Naive B cell (primary cell): ENCODE measurements at regions not wholly inside any gene's neighbourhood (a gene's known extent, or its start where the extent isn't known, plus 50 kb on each side); places are given as distances from the start of the nearest gene placed in this dataset.

Experiments used
- ATAC-seq, 2 donors: fragments of 150-1000 bp; cut with Tn5 transposase; 2 replicates each; pipeline ENCODE4 v1.10.0; 2021; ENCODE audit warnings: low read depth in 2 of 2, mild to moderate bottlenecking in 2 of 2, moderate library complexity in 2 of 2
- DNase-seq: peaks from one replicate; pipeline ENCODE4 v3.0.0; 2022
- H3K27ac Mint-ChIP-seq, 6 donors: one replicate each; pipeline ENCODE4 v1.8.0; 2020 to 2022; ENCODE audit warnings: mild to moderate bottlenecking in 6 of 6, mixed read lengths in 6 of 6, moderate library complexity in 5 of 6, inconsistent platforms in 2 of 6
- H3K27me3 Mint-ChIP-seq, 3 donors: one replicate each; pipeline ENCODE4 v1.8.0; 2021 to 2022; ENCODE audit warnings: mixed read lengths in 3 of 3, mild to moderate bottlenecking in 1 of 3
- H3K36me3 Mint-ChIP-seq, 2 donors: one replicate each; pipeline ENCODE4 v1.8.0; 2020 to 2022; ENCODE audit warnings: mixed read lengths in 2 of 2, inconsistent platforms in 1 of 2, mild to moderate bottlenecking in 1 of 2
- H3K4me1 Mint-ChIP-seq, 3 donors: one replicate each; pipeline ENCODE4 v1.8.0; 2020 to 2022; ENCODE audit warnings: mixed read lengths in 3 of 3, inconsistent platforms in 1 of 3, mild to moderate bottlenecking in 1 of 3, moderate library complexity in 1 of 3
- H3K4me3 Mint-ChIP-seq, 8 donors: one replicate each; pipeline ENCODE4 v1.8.0; 2020 to 2022; ENCODE audit warnings: mild to moderate bottlenecking in 8 of 8, mixed read lengths in 8 of 8, moderate library complexity in 8 of 8, inconsistent platforms in 2 of 8
- H3K9me3 Mint-ChIP-seq, 7 donors: one replicate each; pipeline ENCODE4 v1.8.0; 2020 to 2022; ENCODE audit warnings: mixed read lengths in 7 of 7, mild to moderate bottlenecking in 5 of 7, inconsistent platforms in 2 of 7, moderate library complexity in 1 of 7

- H3K27ac Mint-ChIP-seq: no peak overlapping the region
- peaks cover 0 to 3% (median 0%) of the 10 kb centered on the region in 7 donors for H3K9me3 Mint-ChIP-seq
- DNase-seq (no peak), ATAC-seq (no peak)
- H3K36me3 Mint-ChIP-seq: peaks cover 0 to 5% of the 10 kb centered on the region in 2 donors
- H3K4me1 Mint-ChIP-seq: peaks cover 0 to 7% (median 0%) of the 10 kb centered on the region in 3 donors
- H3K27me3 Mint-ChIP-seq: no peaks in the 10 kb centered on the region
- no peak overlapping the region for H3K4me3 Mint-ChIP-seq
These were observed 158.4 kb upstream of the SESN3 start for GRCh38 chr11:95389427-95389826.

DNA sequence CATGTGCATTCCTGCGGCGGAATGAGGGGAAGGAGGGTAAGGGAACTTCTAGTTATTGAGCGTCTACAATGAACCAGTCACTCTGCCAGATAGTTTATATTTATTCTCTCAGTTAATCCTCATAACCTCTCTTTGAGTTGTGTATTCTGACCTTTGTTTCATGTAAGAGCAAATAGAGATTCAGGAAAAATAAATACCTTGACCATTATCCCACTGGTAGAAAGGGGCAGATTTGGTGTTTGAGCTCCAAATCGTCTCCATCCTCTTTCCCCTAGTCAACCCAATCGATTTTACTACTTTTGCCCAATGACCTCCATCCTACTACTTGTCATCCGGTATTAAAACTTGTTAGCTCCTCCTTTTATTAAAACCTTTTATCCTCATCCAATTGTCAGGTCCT lies 157.1 kb upstream of the SESN3 start:
- Mint-ChIP-seq H3K36me3 (peaks cover 0 to 5% of the 10 kb centered on the region in 2 donors), H3K27ac (no peak overlapping the region), H3K9me3 (peaks cover 0 to 3% (median 0%) of the 10 kb centered on the region in 7 donors), H3K4me3 (no peak overlapping the region), H3K4me1 (peaks cover 0 to 7% (median 0%) of the 10 kb centered on the region in 3 donors), H3K27me3 (no peaks in the 10 kb centered on the region)
- DNase-seq (no peak), ATAC-seq (no peak)

DNA sequence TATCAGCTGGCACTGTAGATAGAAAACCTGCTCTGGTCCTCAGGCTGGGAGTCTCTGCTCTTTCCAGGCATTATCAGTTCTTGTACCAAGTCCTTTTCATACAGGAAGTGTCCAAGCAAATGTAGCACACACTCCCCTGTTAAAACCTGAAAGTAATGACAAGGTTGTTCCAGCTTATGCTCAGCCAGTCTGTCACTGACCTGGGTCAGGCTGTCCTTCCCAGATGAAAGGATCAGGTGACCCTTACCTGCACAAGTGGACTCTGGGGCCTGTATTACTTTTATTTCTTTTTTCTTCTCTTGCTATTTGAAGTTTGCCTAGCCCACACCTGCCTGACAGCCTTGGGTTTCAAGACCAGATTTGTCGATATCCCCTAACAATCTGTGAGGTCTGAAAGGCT lies 156.3 kb upstream of the SESN3 start:
- ATAC-seq: no peak

GRCh38 chr11:95385577-95385976 lies 154.6 kb upstream of the SESN3 start:
- H3K36me3 Mint-ChIP-seq: peaks cover 0 to 5% of the 10 kb centered on the region in 2 donors

More for the DNA sequence above, 156.3 kb upstream of the SESN3 start:
- Mint-ChIP-seq H3K27me3 (no peaks in the 10 kb centered on the region), H3K4me3 (no peak overlapping the region), H3K27ac (peak overlapping the region in 1 of 6 donors; percentile 13), H3K4me1 (peaks cover 0 to 7% (median 0%) of the 10 kb centered on the region in 3 donors), H3K36me3 (peaks cover 0 to 5% of the 10 kb centered on the region in 2 donors), H3K9me3 (peaks cover 0 to 3% (median 0%) of the 10 kb centered on the region in 7 donors)
- DNase-seq: no peak

GRCh38 chr11:95379479-95379878 lies 148.5 kb upstream of the SESN3 start:
- no peaks in the 10 kb centered on the region for H3K36me3 Mint-ChIP-seq
- ATAC-seq: no peak

More at GRCh38 chr11:95385577-95385976, 154.6 kb upstream of the SESN3 start:
- peaks cover 0 to 3% (median 0%) of the 10 kb centered on the region in 7 donors for H3K9me3 Mint-ChIP-seq
- peak overlapping the region in 1 of 6 donors; percentile 21 for H3K27ac Mint-ChIP-seq
- H3K27me3 Mint-ChIP-seq: no peaks in the 10 kb centered on the region
- DNase-seq (no peak), ATAC-seq (no peak)
- H3K4me1 Mint-ChIP-seq: peaks cover 0 to 7% (median 0%) of the 10 kb centered on the region in 3 donors
- no peak overlapping the region for H3K4me3 Mint-ChIP-seq

DNA sequence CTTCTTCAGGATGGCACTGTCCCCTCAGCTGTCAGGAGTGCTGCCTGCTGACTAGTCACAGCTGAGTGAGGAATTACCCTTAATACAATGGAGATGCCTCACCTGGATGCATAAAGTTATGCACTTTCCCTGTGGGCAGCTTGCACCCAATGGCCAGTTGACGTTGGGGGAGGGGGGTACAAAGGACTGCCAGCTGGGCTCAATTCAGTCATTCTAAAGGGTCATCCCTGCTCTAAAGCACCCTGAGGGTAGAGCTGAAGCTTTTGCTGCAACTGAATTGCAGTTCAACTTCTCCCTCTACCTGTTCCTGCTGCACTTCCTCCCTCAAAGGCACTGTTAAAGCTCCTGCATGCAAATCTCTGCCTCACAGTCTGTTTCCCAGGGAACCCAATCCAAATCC lies 147.8 kb upstream of the SESN3 start:
- DNase-seq: no peak
- ATAC-seq: no peak
- Mint-ChIP-seq H3K9me3 (no peaks in the 10 kb centered on the region), H3K4me3 (no peak overlapping the region), H3K27me3 (peaks cover 0 to 17% (median 4%) of the 10 kb centered on the region in 3 donors), H3K36me3 (no peaks in the 10 kb centered on the region), H3K4me1 (peaks cover 0 to 6% (median 0%) of the 10 kb centered on the region in 3 donors), H3K27ac (peak overlapping the region in 1 of 6 donors; percentile 48)

More at GRCh38 chr11:95379479-95379878, 148.5 kb upstream of the SESN3 start:
- Mint-ChIP-seq H3K4me3 (no peak overlapping the region), H3K4me1 (peaks cover 0 to 6% (median 0%) of the 10 kb centered on the region in 3 donors), H3K27me3 (peaks cover 0 to 17% (median 0%) of the 10 kb centered on the region in 3 donors), H3K27ac (no peak overlapping the region), H3K9me3 (no peaks in the 10 kb centered on the region)
- DNase-seq: no peak

DNA sequence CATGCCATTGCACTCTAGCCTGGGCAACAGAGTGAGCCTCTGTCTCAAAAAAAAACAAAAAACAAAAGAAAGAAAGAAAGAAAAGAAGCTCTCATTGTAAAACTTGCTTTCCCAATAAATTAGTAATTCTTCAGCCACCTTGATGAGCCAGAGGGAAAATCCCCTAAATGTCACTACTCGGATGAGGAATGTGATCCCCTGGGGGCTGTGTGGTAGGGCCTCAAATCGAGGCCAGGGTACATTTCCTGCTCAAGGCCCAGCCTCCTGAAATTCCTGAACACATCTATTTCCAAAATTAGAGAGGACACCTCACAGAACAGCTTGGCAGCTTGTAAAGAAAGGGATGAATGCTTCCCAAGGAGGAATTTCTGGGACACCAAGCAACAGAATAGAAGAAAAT lies 147.1 kb upstream of the SESN3 start:
- peak overlapping the region in 1 of 8 donors; percentile 47 for H3K4me3 Mint-ChIP-seq
- peaks cover 3 to 17% (median 5%) of the 10 kb centered on the region in 3 donors for H3K27me3 Mint-ChIP-seq
- no peaks in the 10 kb centered on the region for H3K36me3 Mint-ChIP-seq
- H3K9me3 Mint-ChIP-seq: no peaks in the 10 kb centered on the region
- H3K27ac Mint-ChIP-seq: no peak overlapping the region
- H3K4me1 Mint-ChIP-seq: peaks cover 0 to 6% (median 0%) of the 10 kb centered on the region in 3 donors
- DNase-seq (no peak), ATAC-seq (no peak)

GRCh38 chr11:95375886-95376285 lies 144.9 kb upstream of the SESN3 start:
- H3K4me1 Mint-ChIP-seq: peaks cover 5 to 18% (median 10%) of the 10 kb centered on the region in 3 donors
- H3K36me3 Mint-ChIP-seq: no peaks in the 10 kb centered on the region
- no peak for DNase-seq
- no peak overlapping the region for H3K27ac Mint-ChIP-seq
- no peak for ATAC-seq
- no peaks in the 10 kb centered on the region for H3K9me3 Mint-ChIP-seq
- peaks cover 4 to 17% (median 5%) of the 10 kb centered on the region in 3 donors for H3K27me3 Mint-ChIP-seq
- no peak overlapping the region for H3K4me3 Mint-ChIP-seq

GRCh38 chr11:95375451-95375850 lies 144.4 kb upstream of the SESN3 start:
- no peak overlapping the region for H3K4me3 Mint-ChIP-seq
- H3K27me3 Mint-ChIP-seq: peaks cover 4 to 17% (median 5%) of the 10 kb centered on the region in 3 donors
- no peaks in the 10 kb centered on the region for H3K9me3 Mint-ChIP-seq
- DNase-seq (no peak), ATAC-seq (no peak)
- H3K36me3 Mint-ChIP-seq: no peaks in the 10 kb centered on the region
- peaks cover 5 to 18% (median 10%) of the 10 kb centered on the region in 3 donors for H3K4me1 Mint-ChIP-seq
- H3K27ac Mint-ChIP-seq: no peak overlapping the region

DNA sequence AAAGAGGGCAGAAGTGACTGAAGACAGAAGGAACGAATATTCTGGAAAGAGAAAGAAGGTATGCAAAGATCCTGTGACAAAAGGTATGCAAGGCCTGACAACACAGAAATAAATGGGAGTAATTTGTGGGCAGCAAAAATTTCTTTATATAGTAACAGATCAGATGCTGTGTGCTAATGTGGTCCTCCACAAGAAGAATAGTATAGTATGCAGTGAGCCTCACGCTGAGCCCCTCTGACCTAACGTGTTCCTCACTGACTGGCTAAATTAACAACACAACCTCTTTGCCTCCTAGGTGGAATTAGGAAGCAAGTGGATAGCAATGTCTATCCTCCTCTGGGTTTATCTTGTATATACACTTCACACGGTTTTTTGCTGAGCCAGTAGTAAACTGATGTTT lies 143.1 kb upstream of the SESN3 start:
- peaks cover 4 to 17% (median 5%) of the 10 kb centered on the region in 3 donors for H3K27me3 Mint-ChIP-seq
- no peak overlapping the region for H3K27ac Mint-ChIP-seq
- peaks cover 5 to 18% (median 10%) of the 10 kb centered on the region in 3 donors for H3K4me1 Mint-ChIP-seq
- no peak for ATAC-seq
- no peak for DNase-seq
- H3K36me3 Mint-ChIP-seq: no peaks in the 10 kb centered on the region
- H3K4me3 Mint-ChIP-seq: no peak overlapping the region
- H3K9me3 Mint-ChIP-seq: no peaks in the 10 kb centered on the region

DNA sequence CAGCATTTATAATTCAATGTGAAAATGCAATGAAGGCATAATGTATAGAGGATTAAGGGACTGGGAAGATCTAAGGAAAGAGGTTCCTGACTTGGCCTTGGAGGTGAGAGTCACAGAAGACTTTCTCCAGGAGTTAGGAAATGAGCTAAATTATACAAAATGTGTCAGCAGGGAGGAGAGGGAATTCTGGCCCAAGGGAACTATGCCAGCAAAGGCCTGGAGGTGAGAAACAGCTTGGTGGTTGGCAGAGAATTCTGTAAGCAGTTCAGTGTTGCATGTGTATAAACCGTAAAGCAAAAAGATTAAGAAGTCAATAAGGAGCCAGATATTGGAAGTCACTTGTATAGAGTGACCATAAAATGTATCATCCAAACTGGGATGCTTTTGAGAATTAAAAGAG lies 142.2 kb upstream of the SESN3 start:
- H3K4me1 Mint-ChIP-seq: peaks cover 5 to 18% (median 10%) of the 10 kb centered on the region in 3 donors
- peaks cover 4 to 17% (median 5%) of the 10 kb centered on the region in 3 donors for H3K27me3 Mint-ChIP-seq
- peak overlapping the region in 1 of 6 donors; percentile 10 for H3K27ac Mint-ChIP-seq
- ATAC-seq (no peak), DNase-seq (no peak)
- no peaks in the 10 kb centered on the region for H3K36me3 Mint-ChIP-seq
- H3K9me3 Mint-ChIP-seq: no peaks in the 10 kb centered on the region
- H3K4me3 Mint-ChIP-seq: no peak overlapping the region

- H3K4me1 Mint-ChIP-seq: peaks cover 5 to 15% (median 10%) of the 10 kb centered on the region in 3 donors
- no peaks in the 10 kb centered on the region for H3K36me3 Mint-ChIP-seq
- H3K9me3 Mint-ChIP-seq: no peaks in the 10 kb centered on the region
- H3K4me3 Mint-ChIP-seq: no peak overlapping the region
- ATAC-seq: no peak
- peak overlapping the region in 1 of 6 donors; percentile 88 for H3K27ac Mint-ChIP-seq
- H3K27me3 Mint-ChIP-seq: peaks cover 4 to 17% (median 5%) of the 10 kb centered on the region in 3 donors
- DNase-seq: no peak
These were observed 141.2 kb upstream of the SESN3 start for GRCh38 chr11:95372097-95372656.

DNA sequence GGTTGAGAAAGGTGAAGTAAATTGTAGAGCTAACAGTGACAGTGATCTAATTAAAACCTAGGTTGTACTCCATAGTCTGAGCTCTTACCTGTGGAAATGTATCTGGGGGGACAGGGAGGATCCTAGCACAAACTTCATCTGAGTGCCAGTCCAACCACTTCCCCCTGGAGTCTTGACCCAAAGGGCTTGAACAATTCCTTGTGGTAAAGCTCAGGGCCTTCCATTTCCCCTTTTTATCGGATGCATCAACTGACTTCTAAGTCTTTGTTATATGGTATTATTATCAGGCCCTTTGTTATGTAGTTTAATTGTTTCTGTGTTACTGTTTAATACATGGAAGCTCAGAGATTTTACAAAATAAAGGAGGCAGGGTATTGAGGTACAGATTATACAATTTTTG lies 140.2 kb upstream of the SESN3 start:
- no peak for DNase-seq
- peak in 1 of 2 donors; percentile 50 for ATAC-seq
- Mint-ChIP-seq H3K4me1 (peaks cover 5 to 12% (median 10%) of the 10 kb centered on the region in 3 donors), H3K36me3 (no peaks in the 10 kb centered on the region), H3K27me3 (peaks cover 4 to 9% (median 5%) of the 10 kb centered on the region in 3 donors), H3K4me3 (no peak overlapping the region), H3K9me3 (no peaks in the 10 kb centered on the region), H3K27ac (no peak overlapping the region)

DNA sequence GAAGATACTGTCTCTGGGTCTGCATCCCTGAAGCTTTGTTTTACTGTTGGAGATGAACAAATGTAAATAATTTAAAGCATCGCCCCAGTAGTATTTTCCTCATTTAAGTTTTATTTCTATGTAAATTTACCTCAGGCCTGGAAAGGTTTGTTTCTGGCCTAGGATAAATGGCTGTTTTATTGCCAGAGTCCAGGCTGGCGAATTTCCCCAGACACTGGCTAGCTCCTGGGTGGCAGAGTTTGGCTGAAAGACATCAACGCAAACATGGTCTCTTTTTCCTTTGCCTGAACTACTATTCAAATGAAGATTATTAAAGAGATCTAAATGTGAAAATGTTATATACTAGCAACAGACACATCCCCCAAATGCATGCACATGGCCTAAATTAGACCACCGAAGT lies 136.7 kb upstream of the SESN3 start:
- H3K4me3 Mint-ChIP-seq: no peak overlapping the region
- ATAC-seq (no peak), DNase-seq (no peak)
- peaks cover 0 to 2% (median 0%) of the 10 kb centered on the region in 7 donors for H3K9me3 Mint-ChIP-seq
- no peak overlapping the region for H3K27ac Mint-ChIP-seq
- peaks cover 0 to 4% of the 10 kb centered on the region in 2 donors for H3K36me3 Mint-ChIP-seq
- H3K27me3 Mint-ChIP-seq: peaks cover 0 to 5% (median 0%) of the 10 kb centered on the region in 3 donors
- H3K4me1 Mint-ChIP-seq: peaks cover 15 to 23% (median 21%) of the 10 kb centered on the region in 3 donors
